ENCODE measurements at regions not wholly inside any gene's neighbourhood (a gene's known extent, or its start where the extent isn't known, plus 50 kb on each side); places are given as distances from the start of the nearest gene placed in this dataset.

DNA sequence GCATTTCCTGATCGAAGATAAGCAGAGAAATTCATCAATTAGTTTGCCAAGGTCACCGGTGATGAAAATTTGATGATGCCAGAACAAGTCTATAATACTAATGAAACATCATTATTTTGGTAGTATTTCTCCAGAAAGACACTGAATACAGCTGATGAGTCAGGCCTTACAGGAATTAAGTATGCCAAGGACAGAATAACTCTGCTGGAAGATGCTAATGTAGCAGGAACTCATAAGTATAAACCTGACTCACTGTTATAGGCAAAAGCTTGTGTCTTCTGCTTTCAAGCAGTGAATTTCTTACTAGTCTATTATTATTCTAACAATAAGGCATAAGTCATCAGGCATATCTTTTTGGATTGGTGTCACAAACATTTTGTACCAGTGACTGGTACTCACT lies 1825.1 kb upstream of the IGFBP7 start:
- no peak for TF ChIP-seq POLR2A (IDR thresholded peaks at IDR 0.05; ENCODE audit: low read length)
- no peak for TF ChIP-seq GATA1 (IDR thresholded peaks at IDR 0.05; ENCODE audit: low read depth, low read length)
- DNase-seq: no peak

DNA sequence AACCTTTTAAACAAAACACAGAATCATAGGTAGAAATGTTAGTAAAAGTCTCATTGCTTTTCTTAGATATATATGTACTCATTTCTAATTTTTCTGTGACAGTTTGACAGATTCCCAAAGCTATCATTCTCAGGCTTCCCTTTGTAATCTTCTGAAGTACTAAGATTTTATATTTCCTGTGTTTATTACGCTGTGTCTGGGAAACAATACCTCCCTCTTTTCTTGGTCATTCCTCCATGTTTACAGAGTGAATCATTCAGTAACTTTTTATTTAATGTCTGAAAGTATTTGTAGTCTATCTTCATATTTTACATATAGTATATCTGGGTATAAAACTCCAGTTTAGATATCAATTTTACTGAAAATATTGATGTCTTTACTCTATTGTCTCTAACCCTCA lies 1826.3 kb upstream of the IGFBP7 start:
- TF ChIP-seq POLR2A (IDR thresholded peaks at IDR 0.05; ENCODE audit: low read length) (no peak), GATA1 (IDR thresholded peaks at IDR 0.05; ENCODE audit: low read depth, low read length) (no peak)
- no peak for DNase-seq

DNA sequence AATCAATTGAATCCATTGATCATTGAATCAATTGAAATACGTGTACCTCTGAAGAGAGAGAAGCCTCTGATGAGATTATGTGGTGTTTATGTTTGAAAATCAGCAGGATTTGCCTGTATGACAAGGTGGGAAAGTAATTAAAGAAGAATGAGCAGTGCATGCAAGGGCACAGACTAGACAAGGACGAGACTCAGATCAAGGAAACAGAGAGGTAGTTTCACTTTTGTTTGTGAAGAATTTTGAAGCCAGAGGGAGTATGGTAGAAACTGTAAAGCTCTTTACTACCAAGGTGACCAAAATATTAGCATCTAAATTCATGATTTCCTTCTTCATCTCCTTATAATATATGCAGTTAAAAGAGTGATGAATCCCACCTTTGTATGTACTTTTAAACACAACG lies 1830.0 kb upstream of the IGFBP7 start:
- TF ChIP-seq GATA1 (IDR thresholded peaks at IDR 0.05; ENCODE audit: low read depth, low read length) (no peak), POLR2A (IDR thresholded peaks at IDR 0.05; ENCODE audit: low read length) (no peak)
- no peak for DNase-seq

DNA sequence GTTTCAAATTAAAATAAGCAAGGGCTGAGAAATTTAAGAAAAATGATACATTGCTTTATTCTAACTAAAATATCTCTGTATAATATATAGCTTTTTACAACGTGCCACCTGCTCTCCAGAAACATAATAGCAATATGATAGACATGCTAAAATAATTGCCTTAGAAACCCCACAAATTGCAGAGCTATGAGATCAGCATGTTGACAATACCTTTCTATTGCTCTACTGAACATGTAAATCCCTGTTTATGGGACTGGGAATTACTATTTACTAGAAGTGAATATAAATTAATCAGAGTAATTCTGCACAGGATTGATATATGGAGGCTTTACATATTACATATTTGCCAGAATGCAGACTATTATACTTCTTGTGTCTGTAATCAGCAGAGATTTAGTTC lies 1831.1 kb upstream of the IGFBP7 start:
- DNase-seq: no peak

DNA sequence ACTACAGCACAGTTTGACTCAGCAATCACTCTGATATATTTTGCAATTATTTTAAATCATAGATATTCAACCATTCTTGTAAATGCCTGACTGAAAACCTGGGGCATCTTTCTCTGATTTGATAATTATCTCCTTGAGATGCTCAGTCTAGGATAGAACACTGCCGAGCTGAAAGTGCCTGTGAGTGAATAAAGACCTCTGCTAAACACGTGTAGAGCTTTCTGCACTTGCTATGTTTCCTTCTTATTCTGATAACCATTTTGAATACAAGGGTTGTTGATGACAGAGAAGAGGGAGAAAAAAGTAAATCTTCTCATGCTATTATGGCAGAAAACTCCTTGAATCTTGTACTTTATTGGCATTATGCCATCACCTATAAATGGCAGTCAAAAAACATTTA lies 1843.4 kb upstream of the IGFBP7 start:
- no peak for TF ChIP-seq POLR2A (IDR thresholded peaks at IDR 0.05; ENCODE audit: low read length)
- no peak for TF ChIP-seq GATA1 (IDR thresholded peaks at IDR 0.05; ENCODE audit: low read depth, low read length)
- no peak for DNase-seq

More for the DNA sequence above, 1831.1 kb upstream of the IGFBP7 start:
- TF ChIP-seq POLR2A (IDR thresholded peaks at IDR 0.05; ENCODE audit: low read length): no peak
- no peak for TF ChIP-seq GATA1 (IDR thresholded peaks at IDR 0.05; ENCODE audit: low read depth, low read length)

DNA sequence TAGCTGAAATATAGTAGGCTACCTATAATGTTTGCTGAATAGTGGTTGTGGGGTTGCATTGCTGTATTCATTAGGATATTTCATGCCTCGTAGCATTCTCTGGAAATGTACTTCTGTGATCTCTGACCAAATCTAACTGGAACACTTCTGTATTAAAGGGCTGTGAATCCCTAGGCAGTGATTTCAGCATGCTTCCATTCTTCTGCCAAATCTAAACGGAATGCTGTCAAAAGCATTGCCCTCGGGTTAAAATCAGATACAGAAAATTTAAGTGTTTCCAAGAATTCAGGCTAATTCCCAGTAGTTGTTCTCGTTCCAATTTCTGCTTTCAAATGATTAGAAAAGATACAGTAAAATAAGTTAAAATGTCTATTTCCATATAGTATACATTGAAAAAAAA lies 1847.5 kb upstream of the IGFBP7 start:
- no peak for DNase-seq
- TF ChIP-seq GATA1 (IDR thresholded peaks at IDR 0.05; ENCODE audit: low read depth, low read length) (no peak), POLR2A (IDR thresholded peaks at IDR 0.05; ENCODE audit: low read length) (no peak)

DNA sequence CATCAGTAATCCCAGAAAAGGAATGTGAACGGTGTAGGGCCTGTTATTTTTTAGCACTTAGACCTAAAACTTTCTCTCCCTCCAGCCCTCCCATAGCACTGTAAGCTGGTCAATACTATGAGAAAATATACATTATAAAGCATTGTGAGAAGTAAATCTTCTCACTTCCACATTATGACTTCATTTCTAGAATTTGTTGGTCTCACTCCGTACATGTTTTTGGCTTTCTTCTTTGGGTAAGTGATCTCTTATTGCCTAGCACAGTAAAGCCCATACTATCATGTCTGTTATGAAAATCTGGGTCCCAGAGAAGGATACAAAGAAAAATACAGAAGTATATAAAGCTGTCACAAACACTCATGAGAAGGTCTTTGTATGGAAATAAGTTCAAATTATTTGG lies 1851.1 kb upstream of the IGFBP7 start:
- no peak for TF ChIP-seq GATA1 (IDR thresholded peaks at IDR 0.05; ENCODE audit: low read depth, low read length)
- no peak for DNase-seq

DNA sequence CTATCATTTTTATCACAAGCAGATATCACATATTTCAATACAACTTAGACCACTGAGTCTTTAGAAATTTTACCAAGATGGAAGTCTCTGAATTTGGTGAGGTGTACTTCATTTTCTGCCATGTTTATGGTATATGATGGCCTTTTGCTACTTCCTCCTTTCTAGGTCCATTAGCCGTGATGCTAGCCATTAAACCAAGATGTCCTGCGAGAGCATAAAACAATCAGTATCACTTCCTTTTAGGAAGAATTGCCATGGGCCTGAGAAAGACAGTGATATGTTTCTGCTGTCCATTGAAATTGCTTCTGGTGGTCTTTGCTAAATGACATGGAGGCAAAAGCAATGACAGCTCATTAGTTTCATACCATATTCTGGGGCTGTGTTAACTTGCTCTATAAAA lies 1851.7 kb upstream of the IGFBP7 start:
- no peak for DNase-seq
- TF ChIP-seq GATA1 (IDR thresholded peaks at IDR 0.05; ENCODE audit: low read depth, low read length): no peak
- no peak for TF ChIP-seq POLR2A (IDR thresholded peaks at IDR 0.05; ENCODE audit: low read length)

DNA sequence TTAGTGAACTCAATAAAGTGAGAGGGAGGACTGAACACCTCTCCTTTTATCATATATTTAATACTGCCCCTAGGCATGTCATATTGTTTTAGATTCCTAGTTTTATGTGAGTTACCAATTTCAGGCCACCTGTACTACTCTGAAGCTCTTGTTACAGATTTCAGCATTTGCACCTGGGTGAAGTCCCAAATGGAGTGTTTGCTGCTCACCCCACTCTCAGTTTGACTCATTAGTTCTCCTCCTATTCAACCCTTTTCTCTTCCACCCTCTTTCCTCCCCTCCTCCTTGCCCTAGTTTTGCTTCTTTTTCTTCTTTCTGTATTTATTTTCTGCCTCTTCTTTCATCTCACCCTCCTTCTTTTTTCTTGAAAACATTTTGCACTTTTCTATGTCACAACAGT lies 1852.2 kb upstream of the IGFBP7 start:
- DNase-seq: no peak
- TF ChIP-seq POLR2A (IDR thresholded peaks at IDR 0.05; ENCODE audit: low read length) (no peak), GATA1 (IDR thresholded peaks at IDR 0.05; ENCODE audit: low read depth, low read length) (no peak)

DNA sequence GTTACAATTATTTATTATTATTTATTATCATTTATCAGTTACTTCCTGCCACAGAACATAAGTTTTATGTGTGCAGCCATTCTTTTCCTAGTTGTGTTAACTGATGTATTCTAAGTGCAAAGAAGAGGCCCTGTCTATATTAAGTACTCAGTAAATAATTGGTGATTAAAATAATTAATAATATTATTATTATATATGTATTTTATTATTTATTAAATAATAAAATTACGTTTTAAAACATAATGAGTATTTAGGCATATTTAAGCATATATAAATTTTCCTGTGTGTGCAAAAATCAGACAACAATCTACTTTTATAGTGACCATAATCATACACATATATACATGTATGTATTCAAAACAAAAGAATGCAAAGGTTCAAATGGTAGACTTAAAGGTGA lies 1871.6 kb upstream of the IGFBP7 start:
- no peak for TF ChIP-seq GATA1 (IDR thresholded peaks at IDR 0.05; ENCODE audit: low read depth, low read length)
- TF ChIP-seq POLR2A (IDR thresholded peaks at IDR 0.05; ENCODE audit: low read length): no peak
- no peak for DNase-seq

DNA sequence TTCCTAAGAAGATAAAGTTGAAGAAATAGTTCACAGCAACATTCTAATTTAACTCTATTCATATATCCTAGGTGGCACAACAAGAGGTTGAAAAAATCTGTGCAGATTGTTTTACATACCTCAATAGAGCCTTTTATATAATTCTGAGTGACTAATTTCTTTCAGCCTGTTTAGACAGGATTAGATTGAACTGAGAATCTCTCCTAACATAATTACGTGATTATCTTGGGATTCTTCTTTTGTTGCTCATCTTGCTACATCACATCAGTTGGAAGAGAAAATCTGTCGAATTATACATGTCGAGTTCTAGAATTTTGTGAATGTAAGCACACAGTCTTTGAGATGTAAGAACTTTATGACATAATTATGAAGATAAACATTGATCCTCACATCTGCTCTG lies 1873.7 kb upstream of the IGFBP7 start:
- no peak for DNase-seq
- TF ChIP-seq POLR2A (IDR thresholded peaks at IDR 0.05; ENCODE audit: low read length): no peak
- no peak for TF ChIP-seq GATA1 (IDR thresholded peaks at IDR 0.05; ENCODE audit: low read depth, low read length)

DNA sequence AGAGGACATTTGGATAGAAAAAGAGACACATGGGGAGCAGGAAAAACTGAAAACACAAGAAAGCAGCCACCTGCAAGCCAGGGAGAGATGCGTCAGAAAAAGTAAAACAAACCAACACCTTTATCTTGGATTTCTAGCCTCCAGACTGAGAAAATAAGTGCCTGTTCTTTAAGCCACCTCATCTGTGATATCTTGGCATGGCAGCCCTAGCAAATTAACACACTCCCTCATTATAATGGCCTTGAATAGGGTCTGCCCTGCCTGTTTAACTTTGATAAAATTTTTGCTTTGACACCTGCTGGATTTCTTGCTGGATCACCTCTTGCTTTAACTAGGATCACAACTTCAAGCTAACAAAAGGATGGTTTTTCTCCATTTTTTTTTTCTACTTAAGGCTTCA lies 1892.0 kb upstream of the IGFBP7 start:
- TF ChIP-seq POLR2A (IDR thresholded peaks at IDR 0.05; ENCODE audit: low read length) (no peak), GATA1 (IDR thresholded peaks at IDR 0.05; ENCODE audit: low read depth, low read length) (no peak)

DNA sequence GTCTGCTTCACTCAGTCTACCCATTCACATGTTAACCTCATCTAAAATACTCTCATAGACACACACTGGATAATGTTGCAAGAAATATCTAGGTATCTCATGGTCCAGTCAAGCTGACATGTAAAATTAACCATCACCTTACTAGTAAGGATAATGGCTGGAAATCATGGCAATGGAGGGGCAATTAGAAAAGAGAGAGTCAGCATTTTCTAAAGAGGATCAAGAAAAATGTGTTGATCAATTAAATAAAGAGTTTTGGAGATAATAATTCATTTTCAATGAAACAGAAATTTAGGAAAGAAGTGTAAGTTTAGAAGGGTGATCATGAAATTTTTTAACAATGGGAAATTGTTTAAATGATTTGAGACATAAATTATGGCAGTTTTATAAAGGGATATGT lies 1914.1 kb upstream of the IGFBP7 start:
- TF ChIP-seq GATA1 (IDR thresholded peaks at IDR 0.05; ENCODE audit: low read depth, low read length) (no peak), POLR2A (IDR thresholded peaks at IDR 0.05; ENCODE audit: low read length) (no peak)
- no peak for DNase-seq

More for the DNA sequence above, 1892.0 kb upstream of the IGFBP7 start:
- no peak for DNase-seq

DNA sequence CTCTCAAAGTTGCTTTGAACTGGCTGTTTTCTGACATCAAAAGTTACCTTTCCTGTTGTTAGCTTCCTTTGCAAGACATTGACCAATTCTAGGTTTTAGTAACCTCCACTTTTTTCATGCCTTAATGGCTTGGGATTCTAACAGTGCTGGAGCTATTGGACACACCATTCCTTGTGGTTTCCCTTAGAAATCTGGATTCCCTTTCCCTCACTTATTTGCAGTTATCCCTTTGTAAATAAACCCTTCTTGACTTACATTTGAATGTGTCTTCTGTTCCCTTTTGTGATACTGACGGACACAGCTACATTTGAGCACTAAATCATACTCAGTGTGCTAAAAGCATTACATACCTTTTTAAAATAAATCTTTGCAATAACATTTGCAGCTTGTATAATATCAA lies 1927.6 kb upstream of the IGFBP7 start:
- TF ChIP-seq GATA1 (IDR thresholded peaks at IDR 0.05; ENCODE audit: low read depth, low read length): no peak
- no peak for TF ChIP-seq POLR2A (IDR thresholded peaks at IDR 0.05; ENCODE audit: low read length)

DNA sequence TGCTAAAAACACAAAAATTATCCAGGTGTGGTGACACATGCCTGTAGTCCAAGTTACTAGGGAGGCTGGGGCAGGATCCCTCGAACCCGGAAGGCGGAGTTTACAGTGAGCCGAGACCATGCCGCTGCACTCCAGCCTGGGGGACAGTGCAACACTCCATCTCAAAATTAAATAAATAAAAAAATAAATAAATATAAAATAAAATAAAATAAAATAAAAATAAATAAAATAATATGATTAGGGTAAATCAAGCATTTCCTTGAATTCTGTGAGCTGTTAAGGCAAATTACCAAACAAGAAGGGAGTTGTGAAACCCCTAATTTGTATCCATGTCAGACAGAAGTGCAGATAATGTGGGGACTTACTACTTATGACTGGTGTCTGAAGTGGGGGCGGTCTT lies 1928.9 kb upstream of the IGFBP7 start:
- TF ChIP-seq GATA1 (IDR thresholded peaks at IDR 0.05; ENCODE audit: low read depth, low read length) (no peak), POLR2A (IDR thresholded peaks at IDR 0.05; ENCODE audit: low read length) (no peak)
- DNase-seq: no peak

More for the DNA sequence above, 1927.6 kb upstream of the IGFBP7 start:
- DNase-seq: no peak

DNA sequence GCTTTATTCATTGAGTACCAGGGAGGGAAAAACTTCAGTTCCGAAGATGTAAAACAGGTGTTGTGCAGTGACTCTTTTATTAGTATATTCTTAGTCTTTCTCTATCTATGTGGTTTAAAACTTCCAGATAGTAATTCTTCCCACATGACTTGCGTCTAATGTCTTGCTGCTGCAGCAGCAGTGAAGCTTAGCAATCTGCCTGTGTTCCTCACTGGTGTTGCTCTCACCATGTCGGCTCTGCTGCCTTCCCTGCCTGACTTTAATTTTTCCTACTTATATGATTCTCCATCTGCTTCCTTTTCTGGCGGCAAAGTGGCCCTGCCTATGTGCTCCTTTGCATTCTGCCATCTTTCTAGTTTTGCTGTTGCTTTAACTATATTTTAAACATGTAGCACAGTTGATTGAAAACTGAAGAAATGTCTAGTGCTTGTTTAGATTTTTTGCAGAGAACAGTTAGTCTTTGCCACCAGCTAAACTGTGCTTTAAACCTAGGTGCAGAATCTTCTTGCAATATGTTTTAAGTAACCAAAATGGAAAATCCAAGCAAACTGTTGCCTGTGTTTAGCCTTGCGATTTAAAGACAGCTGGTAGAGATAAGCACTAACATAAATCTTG lies 1934.2 kb upstream of the IGFBP7 start:
- DNase-seq: no peak
- no peak for TF ChIP-seq GATA1 (IDR thresholded peaks at IDR 0.05; ENCODE audit: low read depth, low read length)
- no peak for TF ChIP-seq POLR2A (IDR thresholded peaks at IDR 0.05; ENCODE audit: low read length)

Data from erythroblast (primary cell).